GM19455 (cell line): ENCODE measurements at regions not wholly inside any gene's neighbourhood (a gene's known extent, or its start where the extent isn't known, plus 50 kb on each side); places are given as distances from the start of the nearest gene placed in this dataset.
"Not testable (repeated sequence)": the region's sequence is repeated elsewhere in the genome, so short reads cannot be mapped to it uniquely, and the experiment has no call there.

ENCODE experiments used
- ATAC-seq: cut with Tn5 transposase; IDR thresholded peaks from one replicate; pipeline ENCODE4 v1.9.1; 2021; ENCODE audit not compliant: unreplicated experiment

- ATAC-seq = no peak
Observed at GRCh38 chr11:15651033-15651432, 536.3 kb downstream of the INSC start.

- ATAC-seq = no peak
Observed at GRCh38 chr11:15651816-15652215, 537.1 kb downstream of the INSC start.

- no peak for ATAC-seq
Observed at GRCh38 chr11:15653191-15653710, 538.5 kb downstream of the INSC start.

- no peak for ATAC-seq
Observed at GRCh38 chr11:15654451-15654850, 539.7 kb downstream of the INSC start.

GRCh38 chr11:15655552-15655951 lies 540.8 kb downstream of the INSC start:
- ATAC-seq = no peak

GRCh38 chr11:15657264-15657663 lies 542.5 kb downstream of the INSC start:
- ATAC-seq = no peak

GRCh38 chr11:15660496-15660895 lies 545.8 kb downstream of the INSC start:
- no peak for ATAC-seq

- ATAC-seq = no peak
Observed at GRCh38 chr11:15662285-15662684, 547.6 kb downstream of the INSC start.

- no peak for ATAC-seq
Observed at GRCh38 chr11:15663777-15664218, 549.1 kb downstream of the INSC start.

- ATAC-seq = no peak
Observed at GRCh38 chr11:15665368-15665871, 550.7 kb downstream of the INSC start.

- no peak for ATAC-seq
Observed at GRCh38 chr11:15667127-15667725, 552.5 kb downstream of the INSC start.

GRCh38 chr11:15668718-15669117 lies 554.0 kb downstream of the INSC start:
- ATAC-seq = no peak

GRCh38 chr11:15670520-15671070 lies 555.9 kb downstream of the INSC start:
- no peak for ATAC-seq

- no peak for ATAC-seq
Observed at GRCh38 chr11:15671216-15671615, 556.5 kb downstream of the INSC start.

- ATAC-seq = no peak
Observed at GRCh38 chr11:15672825-15673224, 558.1 kb downstream of the INSC start.

- no peak for ATAC-seq
Observed at GRCh38 chr11:15673408-15673831, 558.7 kb downstream of the INSC start.

- ATAC-seq = no peak
Observed at GRCh38 chr11:15674756-15675155, 560.0 kb downstream of the INSC start.

- ATAC-seq = no peak
Observed at GRCh38 chr11:15675683-15676082, 561.0 kb downstream of the INSC start.

- ATAC-seq = no peak
Observed at GRCh38 chr11:15677181-15677580, 562.5 kb downstream of the INSC start.

GRCh38 chr11:15683528-15683927 lies 568.8 kb downstream of the INSC start:
- ATAC-seq = no peak

- no peak for ATAC-seq
Observed at GRCh38 chr11:15685306-15685705, 570.6 kb downstream of the INSC start.

GRCh38 chr11:15686259-15686658 lies 571.5 kb downstream of the INSC start:
- ATAC-seq = not testable (repeated sequence)

GRCh38 chr11:15687342-15687741 lies 572.6 kb downstream of the INSC start:
- no peak for ATAC-seq
